ENCODE measurements at regions not wholly inside any gene's neighbourhood (a gene's known extent, or its start where the extent isn't known, plus 50 kb on each side); places are given as distances from the start of the nearest gene placed in this dataset.

GRCh38 chr16:8257561-8257960 lies 332.8 kb downstream of the TMEM114 start:
- TF ChIP-seq ZBTB7A (IDR thresholded peaks at IDR 0.05; ENCODE audit: low read depth), result no peak
- no peak for TF ChIP-seq CREB1 (IDR thresholded peaks at IDR 0.05; ENCODE audit: low read depth)
- TF ChIP-seq TAF1 (IDR thresholded peaks at IDR 0.05; ENCODE audit: low read depth), result no peak
- no peak for TF ChIP-seq RAD21 (IDR thresholded peaks at IDR 0.05; ENCODE audit: low read depth)
- no peak for TF ChIP-seq NFIC (IDR thresholded peaks at IDR 0.05)
- TF ChIP-seq FOXM1 (IDR thresholded peaks at IDR 0.05; ENCODE audit: borderline replicate concordance, low read depth), result no peak
- TF ChIP-seq EGR1 (IDR thresholded peaks at IDR 0.05), result no peak
- no peak for TF ChIP-seq REST (IDR thresholded peaks at IDR 0.05; ENCODE audit: low read depth)
- TF ChIP-seq TCF12 (IDR thresholded peaks at IDR 0.05; ENCODE audit: low read depth), result no peak
- no peak for TF ChIP-seq EP300 (IDR thresholded peaks at IDR 0.05; ENCODE audit: borderline replicate concordance)
- no peak for TF ChIP-seq CEBPB (IDR thresholded peaks at IDR 0.05)
- no peak for TF ChIP-seq TEAD4 (IDR thresholded peaks at IDR 0.05)
- TF ChIP-seq USF1 (IDR thresholded peaks at IDR 0.05), result no peak
- TF ChIP-seq MAX (IDR thresholded peaks at IDR 0.05), result no peak
- no peak for TF ChIP-seq YY1 (IDR thresholded peaks at IDR 0.05; ENCODE audit: low read depth)

GRCh38 chr16:8254405-8254804 lies 335.9 kb downstream of the TMEM114 start:
- no peak for TF ChIP-seq USF1 (IDR thresholded peaks at IDR 0.05)

- TF ChIP-seq ZBTB7A (IDR thresholded peaks at IDR 0.05; ENCODE audit: low read depth) (no peak), TAF1 (IDR thresholded peaks at IDR 0.05; ENCODE audit: low read depth) (no peak), YY1 (IDR thresholded peaks at IDR 0.05; ENCODE audit: low read depth) (no peak), EGR1 (IDR thresholded peaks at IDR 0.05) (no peak), EP300 (IDR thresholded peaks at IDR 0.05; ENCODE audit: borderline replicate concordance) (no peak)
Observed at GRCh38 chr16:8253718-8254117, 336.6 kb downstream of the TMEM114 start.

GRCh38 chr16:8251727-8252126 lies 338.6 kb downstream of the TMEM114 start:
- TF ChIP-seq ZBTB7A (IDR thresholded peaks at IDR 0.05; ENCODE audit: low read depth) (no peak), TEAD4 (IDR thresholded peaks at IDR 0.05) (no peak), TCF12 (IDR thresholded peaks at IDR 0.05; ENCODE audit: low read depth) (no peak), RAD21 (IDR thresholded peaks at IDR 0.05; ENCODE audit: low read depth) (no peak), CEBPB (IDR thresholded peaks at IDR 0.05) (no peak), EGR1 (IDR thresholded peaks at IDR 0.05) (no peak), NFIC (IDR thresholded peaks at IDR 0.05) (no peak), FOXM1 (IDR thresholded peaks at IDR 0.05; ENCODE audit: borderline replicate concordance, low read depth) (no peak), MAX (IDR thresholded peaks at IDR 0.05) (no peak), TAF1 (IDR thresholded peaks at IDR 0.05; ENCODE audit: low read depth) (no peak), USF1 (IDR thresholded peaks at IDR 0.05) (no peak), YY1 (IDR thresholded peaks at IDR 0.05; ENCODE audit: low read depth) (no peak), EP300 (IDR thresholded peaks at IDR 0.05; ENCODE audit: borderline replicate concordance) (no peak), REST (IDR thresholded peaks at IDR 0.05; ENCODE audit: low read depth) (no peak), CREB1 (IDR thresholded peaks at IDR 0.05; ENCODE audit: low read depth) (no peak)

- TF ChIP-seq CEBPB (IDR thresholded peaks at IDR 0.05) (no peak), EGR1 (IDR thresholded peaks at IDR 0.05) (no peak), CREB1 (IDR thresholded peaks at IDR 0.05; ENCODE audit: low read depth) (no peak), REST (IDR thresholded peaks at IDR 0.05; ENCODE audit: low read depth) (no peak), TEAD4 (IDR thresholded peaks at IDR 0.05) (no peak), ZBTB7A (IDR thresholded peaks at IDR 0.05; ENCODE audit: low read depth) (no peak), MAX (IDR thresholded peaks at IDR 0.05) (no peak), RAD21 (IDR thresholded peaks at IDR 0.05; ENCODE audit: low read depth) (no peak), TCF12 (IDR thresholded peaks at IDR 0.05; ENCODE audit: low read depth) (no peak), YY1 (IDR thresholded peaks at IDR 0.05; ENCODE audit: low read depth) (no peak), EP300 (IDR thresholded peaks at IDR 0.05; ENCODE audit: borderline replicate concordance) (no peak), FOXM1 (IDR thresholded peaks at IDR 0.05; ENCODE audit: borderline replicate concordance, low read depth) (no peak), NFIC (IDR thresholded peaks at IDR 0.05) (no peak), TAF1 (IDR thresholded peaks at IDR 0.05; ENCODE audit: low read depth) (no peak), USF1 (IDR thresholded peaks at IDR 0.05) (no peak)
Observed at GRCh38 chr16:8251298-8251697, 339.0 kb downstream of the TMEM114 start.

Data from Ishikawa (cell line).